ENCODE measurements at regions not wholly inside any gene's neighbourhood (a gene's known extent, or its start where the extent isn't known, plus 50 kb on each side); places are given as distances from the start of the nearest gene placed in this dataset.

DNA sequence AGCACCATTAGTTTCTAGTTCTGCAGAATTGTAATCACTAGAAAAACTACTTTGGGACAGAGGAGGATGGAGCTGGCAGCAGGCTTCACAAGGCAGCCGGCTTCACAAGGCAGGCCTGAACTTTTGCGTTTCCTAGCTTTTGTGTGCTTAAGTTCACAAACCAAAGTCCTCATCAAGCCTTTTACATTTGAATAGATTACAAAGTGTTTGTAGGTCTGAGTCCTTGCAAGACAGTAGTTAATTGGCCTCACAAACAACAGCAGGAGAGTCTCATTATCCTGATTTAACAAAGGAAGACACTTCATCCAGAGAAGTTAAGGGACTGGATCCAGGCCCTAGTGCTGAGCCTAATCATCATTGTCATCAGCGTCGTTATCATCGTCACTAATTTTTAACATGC, 147.8 kb upstream of the AUTS2 start:
- TF ChIP-seq, protein P1, sequence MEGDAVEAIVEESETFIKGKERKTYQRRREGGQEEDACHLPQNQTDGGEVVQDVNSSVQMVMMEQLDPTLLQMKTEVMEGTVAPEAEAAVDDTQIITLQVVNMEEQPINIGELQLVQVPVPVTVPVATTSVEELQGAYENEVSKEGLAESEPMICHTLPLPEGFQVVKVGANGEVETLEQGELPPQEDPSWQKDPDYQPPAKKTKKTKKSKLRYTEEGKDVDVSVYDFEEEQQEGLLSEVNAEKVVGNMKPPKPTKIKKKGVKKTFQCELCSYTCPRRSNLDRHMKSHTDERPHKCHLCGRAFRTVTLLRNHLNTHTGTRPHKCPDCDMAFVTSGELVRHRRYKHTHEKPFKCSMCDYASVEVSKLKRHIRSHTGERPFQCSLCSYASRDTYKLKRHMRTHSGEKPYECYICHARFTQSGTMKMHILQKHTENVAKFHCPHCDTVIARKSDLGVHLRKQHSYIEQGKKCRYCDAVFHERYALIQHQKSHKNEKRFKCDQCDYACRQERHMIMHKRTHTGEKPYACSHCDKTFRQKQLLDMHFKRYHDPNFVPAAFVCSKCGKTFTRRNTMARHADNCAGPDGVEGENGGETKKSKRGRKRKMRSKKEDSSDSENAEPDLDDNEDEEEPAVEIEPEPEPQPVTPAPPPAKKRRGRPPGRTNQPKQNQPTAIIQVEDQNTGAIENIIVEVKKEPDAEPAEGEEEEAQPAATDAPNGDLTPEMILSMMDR (IDR thresholded peaks at IDR 0.05; ENCODE audit: low read length) = no peak
- TF ChIP-seq EZH2 (optimal IDR thresholded peaks at IDR 0.05; ENCODE audit: low read depth, low read length) = no peak
- TF ChIP-seq EZH2phosphoT487 (IDR thresholded peaks at IDR 0.05; ENCODE audit: low read length) = no peak
